ENCODE measurements at regions not wholly inside any gene's neighbourhood (a gene's known extent, or its start where the extent isn't known, plus 50 kb on each side); places are given as distances from the start of the nearest gene placed in this dataset.

DNA sequence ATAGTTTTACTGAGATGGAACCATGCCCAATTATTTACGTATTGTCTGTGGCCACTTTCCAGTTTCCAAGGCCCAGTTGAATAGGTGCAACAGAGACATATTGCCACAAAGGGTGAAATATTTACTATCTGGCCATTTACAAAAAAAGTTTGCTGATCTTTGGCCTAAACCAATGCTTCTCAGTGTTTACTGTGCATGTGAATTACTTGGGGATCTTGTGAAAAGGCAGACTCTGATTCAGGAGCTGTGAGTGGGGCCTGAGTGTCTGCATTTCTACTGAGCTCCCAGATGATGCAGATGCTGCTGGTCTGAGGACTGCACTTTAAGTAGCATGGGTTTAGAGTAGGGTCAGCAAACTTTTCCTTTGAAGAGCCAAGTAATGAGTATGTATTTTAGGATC is 94.1 kb upstream of the PDE5A start:
- TF ChIP-seq EZH2phosphoT487 (IDR thresholded peaks at IDR 0.05; ENCODE audit: borderline replicate concordance), result no peak
- TF ChIP-seq, protein P1, sequence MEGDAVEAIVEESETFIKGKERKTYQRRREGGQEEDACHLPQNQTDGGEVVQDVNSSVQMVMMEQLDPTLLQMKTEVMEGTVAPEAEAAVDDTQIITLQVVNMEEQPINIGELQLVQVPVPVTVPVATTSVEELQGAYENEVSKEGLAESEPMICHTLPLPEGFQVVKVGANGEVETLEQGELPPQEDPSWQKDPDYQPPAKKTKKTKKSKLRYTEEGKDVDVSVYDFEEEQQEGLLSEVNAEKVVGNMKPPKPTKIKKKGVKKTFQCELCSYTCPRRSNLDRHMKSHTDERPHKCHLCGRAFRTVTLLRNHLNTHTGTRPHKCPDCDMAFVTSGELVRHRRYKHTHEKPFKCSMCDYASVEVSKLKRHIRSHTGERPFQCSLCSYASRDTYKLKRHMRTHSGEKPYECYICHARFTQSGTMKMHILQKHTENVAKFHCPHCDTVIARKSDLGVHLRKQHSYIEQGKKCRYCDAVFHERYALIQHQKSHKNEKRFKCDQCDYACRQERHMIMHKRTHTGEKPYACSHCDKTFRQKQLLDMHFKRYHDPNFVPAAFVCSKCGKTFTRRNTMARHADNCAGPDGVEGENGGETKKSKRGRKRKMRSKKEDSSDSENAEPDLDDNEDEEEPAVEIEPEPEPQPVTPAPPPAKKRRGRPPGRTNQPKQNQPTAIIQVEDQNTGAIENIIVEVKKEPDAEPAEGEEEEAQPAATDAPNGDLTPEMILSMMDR (conservative IDR thresholded peaks at IDR 0.05; ENCODE audit: low read length), result no peak
